Central memory CD8-positive, alpha-beta T cell (primary cell): ENCODE measurements at regions not wholly inside any gene's neighbourhood (a gene's known extent, or its start where the extent isn't known, plus 50 kb on each side); places are given as distances from the start of the nearest gene placed in this dataset.
"Not testable (repeated sequence)": the region's sequence is repeated elsewhere in the genome, so short reads cannot be mapped to it uniquely, and the experiment has no call there.

Source experiments
- ATAC-seq: fragments of 150-1000 bp; cut with Tn5 transposase; replicated peaks from 2 replicates; pipeline ENCODE4 v1.10.0; 2022; ENCODE audit warnings: mild to moderate bottlenecking, moderate FRiP score, moderate number of reproducible peaks; ENCODE audit not compliant: poor library complexity, severe bottlenecking; ENCODE audit errors: extremely low read depth
- DNase-seq, 2 donors: peaks; one replicate each; pipeline ENCODE4 v3.0.0; 2021; ENCODE audit warnings: low spot score in 2 of 2
- H3K27ac Mint-ChIP-seq: one replicate; pipeline ENCODE4 v1.8.0; 2022; ENCODE audit warnings: low read depth, mild to moderate bottlenecking, moderate library complexity, mixed read lengths
- H3K27me3 Mint-ChIP-seq: one replicate; pipeline ENCODE4 v1.8.0; 2022; ENCODE audit warnings: mixed read lengths
- H3K36me3 Mint-ChIP-seq: one replicate; pipeline ENCODE4 v1.8.0; 2022; ENCODE audit warnings: mild to moderate bottlenecking, moderate library complexity, mixed read lengths; ENCODE audit not compliant: insufficient read depth
- H3K4me1 Mint-ChIP-seq: one replicate; pipeline ENCODE4 v1.8.0; 2022; ENCODE audit warnings: mixed read lengths
- H3K4me3 Mint-ChIP-seq: one replicate; pipeline ENCODE4 v1.8.0; 2022; ENCODE audit warnings: mild to moderate bottlenecking, moderate library complexity, mixed read lengths
- H3K9me3 Mint-ChIP-seq: one replicate; pipeline ENCODE4 v1.8.0; 2022; ENCODE audit warnings: mixed read lengths

GRCh38 chr2:215651412-215651811, 215.5 kb upstream of the FN1 start:
- no peak overlapping the region for H3K27ac Mint-ChIP-seq
- H3K4me3 Mint-ChIP-seq: no peak overlapping the region
- DNase-seq (no peak), ATAC-seq (no peak)
- no peaks in the 10 kb centered on the region for H3K36me3 Mint-ChIP-seq
- H3K4me1 Mint-ChIP-seq: no peaks in the 10 kb centered on the region
- peaks cover 13% of the 10 kb centered on the region for H3K27me3 Mint-ChIP-seq
- no peaks in the 10 kb centered on the region for H3K9me3 Mint-ChIP-seq

DNA sequence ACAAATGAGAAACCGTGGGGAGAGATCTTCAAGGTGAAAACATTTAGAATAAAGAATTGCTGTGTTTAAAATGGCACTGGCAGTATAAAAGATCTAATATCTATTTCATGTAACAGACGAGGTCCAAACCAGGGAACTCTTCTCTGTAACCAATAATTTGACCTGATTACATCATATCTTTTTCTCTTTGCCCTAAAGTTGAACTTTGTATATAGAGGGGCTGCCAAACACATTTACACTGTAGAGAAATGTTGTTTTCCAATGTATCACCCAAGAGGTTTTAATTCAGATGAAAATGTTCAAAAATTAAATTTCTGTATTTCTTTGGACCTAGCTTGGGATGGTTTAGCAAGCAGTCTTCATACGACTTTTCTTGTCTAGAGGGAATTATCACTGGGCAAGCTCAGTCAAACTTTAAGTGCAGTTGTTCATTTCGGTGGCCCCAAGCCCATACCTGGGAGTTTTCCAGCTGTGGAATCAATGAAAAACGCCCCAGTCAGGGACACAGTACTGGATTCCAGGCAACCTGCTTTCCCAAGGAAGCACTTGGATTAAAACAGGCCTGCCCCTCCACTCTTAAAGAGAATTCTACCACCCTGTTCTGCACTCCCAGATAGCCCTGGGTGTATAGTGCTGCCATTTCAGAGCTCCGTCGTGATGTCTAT, 208.5 kb upstream of the FN1 start:
- Mint-ChIP-seq H3K27ac (no peak overlapping the region), H3K27me3 (peaks cover 10% of the 10 kb centered on the region), H3K4me1 (no peaks in the 10 kb centered on the region), H3K9me3 (peaks cover 2% of the 10 kb centered on the region), H3K36me3 (peaks cover 1% of the 10 kb centered on the region), H3K4me3 (no peak overlapping the region)
- DNase-seq (no peak), ATAC-seq (no peak)

DNA sequence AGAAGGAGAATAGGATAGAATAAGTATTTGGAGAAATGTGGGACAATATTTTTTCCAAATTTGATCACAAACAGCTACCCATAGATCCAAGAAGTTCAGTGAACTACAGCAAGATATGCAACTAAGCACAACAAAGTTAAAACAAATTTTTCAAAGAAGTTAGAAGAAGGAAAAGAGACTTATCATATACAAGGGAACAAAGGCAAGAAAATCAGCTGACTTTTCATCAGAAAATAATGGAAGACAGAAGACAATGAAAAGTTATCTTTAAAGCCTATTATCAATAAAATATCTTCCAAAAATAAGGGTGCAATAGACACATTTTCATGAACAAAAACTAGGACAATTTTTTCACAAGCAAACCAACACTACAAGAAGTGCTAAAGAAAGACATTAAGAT, 202.8 kb upstream of the FN1 start:
- Mint-ChIP-seq H3K4me1 (no peaks in the 10 kb centered on the region), H3K36me3 (peaks cover 1% of the 10 kb centered on the region), H3K27ac (no peak overlapping the region), H3K9me3 (peaks cover 25% of the 10 kb centered on the region), H3K27me3 (peaks cover 31% of the 10 kb centered on the region), H3K4me3 (no peak overlapping the region)
- ATAC-seq (no peak), DNase-seq (no peak)

GRCh38 chr2:215637651-215638050, 201.8 kb upstream of the FN1 start:
- Mint-ChIP-seq H3K4me3 (no peak overlapping the region), H3K9me3 (peaks cover 33% of the 10 kb centered on the region), H3K36me3 (peaks cover 1% of the 10 kb centered on the region), H3K27me3 (peaks cover 31% of the 10 kb centered on the region), H3K27ac (no peak overlapping the region), H3K4me1 (no peaks in the 10 kb centered on the region)
- no peak for ATAC-seq
- DNase-seq: no peak

GRCh38 chr2:215636816-215637215, 200.9 kb upstream of the FN1 start:
- DNase-seq: no peak
- H3K4me1 Mint-ChIP-seq: no peaks in the 10 kb centered on the region
- H3K27me3 Mint-ChIP-seq: peaks cover 31% of the 10 kb centered on the region
- peaks cover 38% of the 10 kb centered on the region for H3K9me3 Mint-ChIP-seq
- no peak overlapping the region for H3K4me3 Mint-ChIP-seq
- no peak overlapping the region for H3K27ac Mint-ChIP-seq
- H3K36me3 Mint-ChIP-seq: peaks cover 1% of the 10 kb centered on the region
- ATAC-seq: no peak

GRCh38 chr2:215635788-215636139, 199.9 kb upstream of the FN1 start:
- DNase-seq: no peak
- Mint-ChIP-seq H3K27me3 (peaks cover 31% of the 10 kb centered on the region), H3K4me1 (no peaks in the 10 kb centered on the region), H3K27ac (no peak overlapping the region), H3K36me3 (no peaks in the 10 kb centered on the region), H3K4me3 (no peak overlapping the region), H3K9me3 (peaks cover 44% of the 10 kb centered on the region)
- ATAC-seq: no peak

DNA sequence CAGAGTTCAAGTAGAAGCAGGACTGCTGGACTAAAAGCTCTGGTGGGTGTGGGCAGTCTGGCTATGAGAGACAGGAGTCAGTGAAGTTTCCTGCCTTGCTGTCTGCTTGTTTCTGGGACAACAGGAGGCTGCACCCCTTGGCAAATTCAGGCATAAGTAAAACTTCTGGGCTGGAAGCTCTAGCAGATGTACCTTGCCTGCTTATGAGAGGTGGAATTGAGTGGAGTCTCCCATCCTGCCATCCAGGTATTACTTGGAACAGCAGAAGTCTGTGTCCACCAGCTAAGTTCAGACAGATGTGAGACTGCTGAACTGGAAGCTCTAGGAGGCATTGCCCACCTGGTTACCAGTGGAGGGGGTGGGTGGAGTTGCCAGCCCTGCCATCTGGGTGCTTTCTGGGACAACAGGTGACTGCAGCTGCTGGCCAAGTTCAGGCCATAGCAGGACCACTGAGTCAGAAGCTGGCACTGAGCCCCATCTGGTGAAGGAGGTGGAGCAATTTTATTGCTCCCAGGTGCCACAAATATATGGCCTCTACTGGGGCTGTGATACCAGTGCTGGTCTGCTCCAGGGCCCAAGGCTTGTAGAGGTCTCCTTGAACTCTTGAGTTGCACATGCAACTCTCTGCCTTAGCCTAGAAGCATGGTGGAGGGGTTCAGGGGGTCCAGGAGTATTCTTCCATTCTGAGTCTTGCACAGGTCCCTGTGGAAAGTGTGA, 199.4 kb upstream of the FN1 start:
- no peak for ATAC-seq
- H3K9me3 Mint-ChIP-seq: peaks cover 44% of the 10 kb centered on the region
- H3K27ac Mint-ChIP-seq: no peak overlapping the region
- DNase-seq: no peak
- no peaks in the 10 kb centered on the region for H3K36me3 Mint-ChIP-seq
- H3K4me1 Mint-ChIP-seq: no peaks in the 10 kb centered on the region
- H3K4me3 Mint-ChIP-seq: no peak overlapping the region
- H3K27me3 Mint-ChIP-seq: peaks cover 31% of the 10 kb centered on the region

DNA sequence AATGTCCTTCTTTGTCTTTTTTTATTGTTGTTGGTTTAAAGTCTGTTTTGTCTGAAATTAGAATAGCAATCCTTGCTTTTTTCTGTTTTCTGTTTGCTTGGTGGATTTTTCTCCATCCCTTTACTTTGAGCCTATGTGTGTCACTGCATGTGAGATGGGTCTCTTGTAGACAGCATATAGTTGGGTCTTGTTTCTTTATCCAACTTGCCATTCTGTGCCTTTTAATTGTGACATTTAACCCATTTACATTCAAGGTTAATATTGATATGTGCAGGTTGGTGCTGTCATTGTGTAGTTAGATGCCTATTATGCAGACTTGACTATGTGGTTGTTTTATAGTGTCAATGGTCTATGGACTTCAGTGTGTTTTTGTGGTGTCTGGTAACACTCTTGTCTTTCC, 197.5 kb upstream of the FN1 start:
- Mint-ChIP-seq H3K4me3 (no peak overlapping the region), H3K27ac (no peak overlapping the region), H3K27me3 (peaks cover 31% of the 10 kb centered on the region), H3K36me3 (no peaks in the 10 kb centered on the region), H3K4me1 (no peaks in the 10 kb centered on the region), H3K9me3 (peaks cover 33% of the 10 kb centered on the region)
- no peak for DNase-seq
- no peak for ATAC-seq

- ATAC-seq: no peak
- H3K27me3 Mint-ChIP-seq: peaks cover 26% of the 10 kb centered on the region
- H3K27ac Mint-ChIP-seq: no peak overlapping the region
- peaks cover 31% of the 10 kb centered on the region for H3K9me3 Mint-ChIP-seq
- no peaks in the 10 kb centered on the region for H3K4me1 Mint-ChIP-seq
- H3K36me3 Mint-ChIP-seq: no peaks in the 10 kb centered on the region
- H3K4me3 Mint-ChIP-seq: no peak overlapping the region
- DNase-seq: no peak
Measured at GRCh38 chr2:215631696-215632095, 195.8 kb upstream of the FN1 start.

- not testable (repeated sequence) for ATAC-seq, H3K27ac Mint-ChIP-seq, H3K4me3 Mint-ChIP-seq, H3K36me3 Mint-ChIP-seq, DNase-seq, H3K4me1 Mint-ChIP-seq
- H3K9me3 Mint-ChIP-seq: peaks cover 31% of the 10 kb centered on the region
- peaks cover 17% of the 10 kb centered on the region for H3K27me3 Mint-ChIP-seq
Measured at GRCh38 chr2:215630796-215631195, 194.9 kb upstream of the FN1 start.

DNA sequence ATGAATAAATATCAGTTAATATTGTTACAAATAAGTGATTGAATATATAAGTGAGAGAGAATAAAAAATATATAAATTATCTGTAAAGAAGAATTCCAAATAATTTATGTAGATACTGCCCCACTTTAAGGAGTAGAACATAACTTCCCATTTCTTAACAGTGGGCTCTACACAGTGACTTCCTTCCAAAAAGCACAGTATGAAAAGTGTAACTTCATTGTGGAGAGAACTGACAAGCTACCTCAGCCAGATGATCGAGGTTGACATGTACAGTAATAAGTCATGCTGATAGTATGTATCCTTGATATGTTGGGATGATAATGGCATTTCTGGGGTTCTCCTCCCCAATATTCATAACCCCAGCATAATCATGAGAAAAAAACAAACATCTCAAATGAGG, 191.9 kb upstream of the FN1 start:
- H3K9me3 Mint-ChIP-seq: peaks cover 13% of the 10 kb centered on the region
- H3K36me3 Mint-ChIP-seq: no peaks in the 10 kb centered on the region
- no peaks in the 10 kb centered on the region for H3K4me1 Mint-ChIP-seq
- no peak overlapping the region for H3K27ac Mint-ChIP-seq
- ATAC-seq: no peak
- no peak overlapping the region for H3K4me3 Mint-ChIP-seq
- DNase-seq: no peak
- H3K27me3 Mint-ChIP-seq: no peaks in the 10 kb centered on the region

DNA sequence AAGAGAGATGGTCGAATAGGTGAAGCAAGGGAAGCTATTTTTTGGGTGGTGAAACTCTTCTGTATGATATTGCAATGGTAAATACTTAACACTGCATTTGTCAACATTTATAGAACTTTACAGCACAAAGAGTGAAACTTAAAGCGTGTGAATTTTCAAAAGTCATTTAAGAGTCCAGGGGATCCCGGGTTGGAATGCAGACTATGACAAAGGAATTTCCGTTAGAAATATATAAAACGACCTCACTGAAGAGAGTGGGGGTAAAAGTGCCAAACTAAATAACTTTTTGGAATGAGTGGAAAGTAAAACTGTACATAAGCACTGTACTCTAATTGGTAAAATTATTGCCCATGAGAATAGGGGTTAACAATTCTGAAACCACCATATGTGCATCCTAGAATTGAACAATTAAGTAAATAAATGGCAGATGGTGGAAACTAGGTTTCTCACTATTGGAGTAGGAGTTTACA, 191.0 kb upstream of the FN1 start:
- H3K4me1 Mint-ChIP-seq: no peaks in the 10 kb centered on the region
- H3K9me3 Mint-ChIP-seq: peaks cover 6% of the 10 kb centered on the region
- no peaks in the 10 kb centered on the region for H3K27me3 Mint-ChIP-seq
- H3K36me3 Mint-ChIP-seq: no peaks in the 10 kb centered on the region
- no peak for ATAC-seq
- DNase-seq: no peak
- H3K27ac Mint-ChIP-seq: no peak overlapping the region
- H3K4me3 Mint-ChIP-seq: no peak overlapping the region

- H3K4me1 Mint-ChIP-seq: no peaks in the 10 kb centered on the region
- H3K27me3 Mint-ChIP-seq: peaks cover 4% of the 10 kb centered on the region
- DNase-seq (no peak), ATAC-seq (no peak)
- no peak overlapping the region for H3K27ac Mint-ChIP-seq
- H3K4me3 Mint-ChIP-seq: no peak overlapping the region
- H3K9me3 Mint-ChIP-seq: no peaks in the 10 kb centered on the region
- H3K36me3 Mint-ChIP-seq: no peaks in the 10 kb centered on the region
Measured at GRCh38 chr2:215626063-215626462, 190.2 kb upstream of the FN1 start.
